SK-N-MC (cell line): ENCODE measurements at regions not wholly inside any gene's neighbourhood (a gene's known extent, or its start where the extent isn't known, plus 50 kb on each side); places are given as distances from the start of the nearest gene placed in this dataset.

Source experiments
- DNase-seq: peaks from one replicate; pipeline ENCODE4 v3.0.0-alpha.2; 2011; ENCODE audit warnings: low read depth, low spot score
- H3K27ac ChIP-seq: fragments of 200-600 bp; sonication (generic); 2 replicates; pipeline ENCODE4 v1.5.1; 2016; ENCODE audit warnings: mixed run types
- H3K36me3 ChIP-seq: fragments of 200-600 bp; sonication (generic); 2 replicates; pipeline ENCODE4 v1.6.1; 2017; ENCODE audit warnings: antibody characterized with exemption, low read length, mixed read lengths; ENCODE audit not compliant: insufficient read depth
- H3K4me3 ChIP-seq: fragments of 200-600 bp; sonication (generic); 2 replicates; pipeline ENCODE4 v1.5.1; 2016
- H3K9ac ChIP-seq: fragments of 200-600 bp; sonication (generic); 2 replicates; pipeline ENCODE4 v1.8.0; 2017; ENCODE audit warnings: mixed run types, mixed read lengths; ENCODE audit not compliant: insufficient read length
- H3K9me3 ChIP-seq: fragments of 200-600 bp; sonication (generic); 2 replicates; pipeline ENCODE4 v1.6.1; 2017; ENCODE audit warnings: low read depth, mild to moderate bottlenecking, antibody characterized with exemption, low read length, moderate library complexity, mixed read lengths
- EZH2 ChIP-seq: fragments of 200-600 bp; sonication (generic); IDR thresholded peaks from one replicate; pipeline ENCODE4 v1.6.1; 2017; ENCODE audit warnings: antibody characterized with exemption
- FOXP2 ChIP-seq: optimal IDR thresholded peaks from 2 replicates; pipeline ENCODE3; 2011; ENCODE audit warnings: mild to moderate bottlenecking, moderate library complexity; ENCODE audit not compliant: insufficient read depth; ENCODE audit errors: extremely low read length, control extremely low read depth
- POLR2AphosphoS5 ChIP-seq: IDR thresholded peaks from 2 replicates; pipeline ENCODE4 v1.6.1; 2012; ENCODE audit warnings: mild to moderate bottlenecking, low read depth, low read length, borderline replicate concordance

GRCh38 chr2:180646756-180647155 is 333.6 kb upstream of the UBE2E3 start:
- H3K9me3 ChIP-seq: no peaks in the 10 kb centered on the region
- H3K27ac ChIP-seq: no peak overlapping the region
- H3K36me3 ChIP-seq: no peaks in the 10 kb centered on the region
- no peak overlapping the region for H3K9ac ChIP-seq
- TF ChIP-seq EZH2: no peak
- TF ChIP-seq FOXP2: no peak
- no peak for TF ChIP-seq POLR2AphosphoS5
- DNase-seq: no peak
- H3K4me3 ChIP-seq: no peak overlapping the region

GRCh38 chr2:180644709-180645108 is 335.7 kb upstream of the UBE2E3 start:
- DNase-seq: no peak
- no peaks in the 10 kb centered on the region for H3K9me3 ChIP-seq

GRCh38 chr2:180630756-180631155 is 349.6 kb upstream of the UBE2E3 start:
- H3K9ac ChIP-seq: no peak overlapping the region
- H3K27ac ChIP-seq: no peak overlapping the region
- no peaks in the 10 kb centered on the region for H3K9me3 ChIP-seq
- no peaks in the 10 kb centered on the region for H3K36me3 ChIP-seq
- H3K4me3 ChIP-seq: no peak overlapping the region
- no peak for DNase-seq
- TF ChIP-seq EZH2 (no peak), FOXP2 (no peak), POLR2AphosphoS5 (no peak)

More at GRCh38 chr2:180644709-180645108, 335.7 kb upstream of the UBE2E3 start:
- Histone ChIP-seq H3K9ac (no peak overlapping the region), H3K4me3 (no peak overlapping the region), H3K36me3 (no peaks in the 10 kb centered on the region), H3K27ac (no peak overlapping the region)
- no peak for TF ChIP-seq POLR2AphosphoS5
- no peak for TF ChIP-seq FOXP2
- TF ChIP-seq EZH2: no peak

- Histone ChIP-seq H3K9me3 (no peaks in the 10 kb centered on the region), H3K36me3 (no peaks in the 10 kb centered on the region), H3K27ac (no peak overlapping the region), H3K9ac (no peak overlapping the region), H3K4me3 (no peak overlapping the region)
- TF ChIP-seq POLR2AphosphoS5 (no peak), EZH2 (no peak), FOXP2 (no peak)
- DNase-seq: no peak
These were observed 355.2 kb upstream of the UBE2E3 start for GRCh38 chr2:180625006-180625844.

GRCh38 chr2:180621941-180622918 is 358.2 kb upstream of the UBE2E3 start:
- Histone ChIP-seq H3K9me3 (no peaks in the 10 kb centered on the region), H3K9ac (no peak overlapping the region), H3K4me3 (no peak overlapping the region), H3K36me3 (no peaks in the 10 kb centered on the region), H3K27ac (no peak overlapping the region)
- no peak for TF ChIP-seq EZH2
- TF ChIP-seq FOXP2: no peak
- TF ChIP-seq POLR2AphosphoS5: no peak
- DNase-seq: no peak

GRCh38 chr2:180621366-180621765 is 359.0 kb upstream of the UBE2E3 start:
- H3K4me3 ChIP-seq: no peak overlapping the region
- H3K9ac ChIP-seq: no peak overlapping the region
- DNase-seq: no peak
- no peak overlapping the region for H3K27ac ChIP-seq
- TF ChIP-seq FOXP2: no peak
- no peak for TF ChIP-seq EZH2
- no peak for TF ChIP-seq POLR2AphosphoS5
- no peaks in the 10 kb centered on the region for H3K36me3 ChIP-seq
- H3K9me3 ChIP-seq: no peaks in the 10 kb centered on the region

- TF ChIP-seq FOXP2: no peak
- TF ChIP-seq EZH2: no peak
- TF ChIP-seq POLR2AphosphoS5: no peak
- Histone ChIP-seq H3K4me3 (no peak overlapping the region), H3K27ac (no peak overlapping the region), H3K9me3 (no peaks in the 10 kb centered on the region), H3K9ac (no peak overlapping the region), H3K36me3 (no peaks in the 10 kb centered on the region)
- DNase-seq: no peak
These were observed 361.8 kb upstream of the UBE2E3 start for GRCh38 chr2:180618570-180618969.

- Histone ChIP-seq H3K27ac (no peak overlapping the region), H3K9me3 (no peaks in the 10 kb centered on the region), H3K36me3 (no peaks in the 10 kb centered on the region), H3K4me3 (no peak overlapping the region), H3K9ac (no peak overlapping the region)
- DNase-seq: no peak
- TF ChIP-seq POLR2AphosphoS5: no peak
- TF ChIP-seq EZH2: no peak
- no peak for TF ChIP-seq FOXP2
These were observed 365.6 kb upstream of the UBE2E3 start for GRCh38 chr2:180614776-180615175.
